ENCODE measurements at regions not wholly inside any gene's neighbourhood (a gene's known extent, or its start where the extent isn't known, plus 50 kb on each side); places are given as distances from the start of the nearest gene placed in this dataset.
"Not testable (repeated sequence)": the region's sequence is repeated elsewhere in the genome, so short reads cannot be mapped to it uniquely, and the experiment has no call there.

- no peak for DNase-seq (ENCODE audit: low read depth)
Observed at GRCh38 chr1:194919146-194919545, 1689.1 kb downstream of the KCNT2 start.

GRCh38 chr1:194917769-194918168, 1690.5 kb downstream of the KCNT2 start:
- no peak for DNase-seq (ENCODE audit: low read depth)

- DNase-seq (ENCODE audit: low read depth): no peak
Observed at GRCh38 chr1:194908643-194909042, 1699.6 kb downstream of the KCNT2 start.

- DNase-seq (ENCODE audit: low read depth): no peak
Observed at GRCh38 chr1:194903524-194903923, 1704.7 kb downstream of the KCNT2 start.

GRCh38 chr1:194889310-194889709, 1702.9 kb upstream of the B3GALT2 start:
- DNase-seq (ENCODE audit: low read depth): no peak

GRCh38 chr1:194870860-194871259, 1684.4 kb upstream of the B3GALT2 start:
- no peak for DNase-seq (ENCODE audit: low read depth)

GRCh38 chr1:194866153-194866552, 1679.7 kb upstream of the B3GALT2 start:
- no peak for DNase-seq (ENCODE audit: low read depth)

- no peak for DNase-seq (ENCODE audit: low read depth)
Observed at GRCh38 chr1:194865383-194865782, 1679.0 kb upstream of the B3GALT2 start.

GRCh38 chr1:194862129-194862528, 1675.7 kb upstream of the B3GALT2 start:
- DNase-seq (ENCODE audit: low read depth): no peak

GRCh38 chr1:194860248-194861201, 1674.1 kb upstream of the B3GALT2 start:
- no peak for DNase-seq (ENCODE audit: low read depth)

- not testable (repeated sequence) for DNase-seq (ENCODE audit: low read depth)
Observed at GRCh38 chr1:194859481-194860154, 1673.2 kb upstream of the B3GALT2 start.

GRCh38 chr1:194858811-194859480, 1672.5 kb upstream of the B3GALT2 start:
- DNase-seq (ENCODE audit: low read depth): not testable (repeated sequence)

- DNase-seq (ENCODE audit: low read depth): no peak
Observed at GRCh38 chr1:194857413-194857812, 1671.0 kb upstream of the B3GALT2 start.

GRCh38 chr1:194848846-194849245, 1662.4 kb upstream of the B3GALT2 start:
- no peak for DNase-seq (ENCODE audit: low read depth)

- DNase-seq (ENCODE audit: low read depth): no peak
Observed at GRCh38 chr1:194846488-194846887, 1660.1 kb upstream of the B3GALT2 start.

- no peak for DNase-seq (ENCODE audit: low read depth)
Observed at GRCh38 chr1:194843077-194843476, 1656.7 kb upstream of the B3GALT2 start.

GRCh38 chr1:194833111-194833510, 1646.7 kb upstream of the B3GALT2 start:
- DNase-seq (ENCODE audit: low read depth): no peak

- DNase-seq (ENCODE audit: low read depth): not testable (repeated sequence)
Observed at GRCh38 chr1:194831595-194831994, 1645.2 kb upstream of the B3GALT2 start.

- DNase-seq (ENCODE audit: low read depth): no peak
Observed at GRCh38 chr1:194830387-194830786, 1644.0 kb upstream of the B3GALT2 start.

GRCh38 chr1:194829492-194829891, 1643.1 kb upstream of the B3GALT2 start:
- no peak for DNase-seq (ENCODE audit: low read depth)

- DNase-seq (ENCODE audit: low read depth): no peak
Observed at GRCh38 chr1:194825382-194825781, 1639.0 kb upstream of the B3GALT2 start.

GRCh38 chr1:194821091-194821490, 1634.7 kb upstream of the B3GALT2 start:
- no peak for DNase-seq (ENCODE audit: low read depth)

- no peak for DNase-seq (ENCODE audit: low read depth)
Observed at GRCh38 chr1:194818674-194819073, 1632.3 kb upstream of the B3GALT2 start.
